ENCODE measurements at regions not wholly inside any gene's neighbourhood (a gene's known extent, or its start where the extent isn't known, plus 50 kb on each side); places are given as distances from the start of the nearest gene placed in this dataset.

DNA sequence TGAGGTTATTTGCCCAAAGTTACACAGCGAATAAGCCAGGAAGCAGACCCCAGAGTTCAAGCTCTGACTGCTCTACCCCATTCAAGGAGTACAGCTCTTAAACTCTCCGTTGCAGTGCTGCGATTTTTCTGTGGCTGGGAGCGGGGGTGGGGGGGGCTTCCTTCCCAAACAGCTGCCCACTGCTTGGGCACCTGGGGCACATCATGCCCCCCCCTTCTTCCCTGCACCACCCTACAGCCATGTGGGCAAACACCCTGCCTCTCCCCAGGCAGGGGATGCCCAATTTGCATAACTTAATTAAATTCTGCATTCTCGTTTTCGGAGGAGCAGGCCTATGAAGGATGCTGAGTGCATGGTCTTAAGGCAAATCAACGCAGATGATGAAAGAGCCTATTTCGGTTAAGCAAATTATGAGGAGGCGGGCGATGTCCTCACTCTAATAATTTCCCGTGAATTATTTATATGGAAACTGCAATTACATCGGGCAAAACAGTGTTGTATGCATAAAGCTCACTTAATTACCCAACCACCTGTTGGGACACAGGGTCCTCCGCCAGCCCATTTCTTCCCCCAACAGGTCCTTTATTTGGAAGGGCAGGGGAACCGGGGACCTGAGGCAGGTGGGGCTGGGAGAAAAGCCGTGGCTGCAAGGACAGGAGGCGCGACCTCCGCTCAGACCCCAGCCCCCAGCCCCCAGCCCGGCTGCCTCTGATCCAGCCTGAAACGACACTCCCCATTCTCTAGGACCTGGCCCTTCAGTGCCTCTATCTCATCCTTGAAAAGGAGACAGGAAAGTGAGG, 610.5 kb downstream of the BUD13 start:
- TF ChIP-seq, protein P1, sequence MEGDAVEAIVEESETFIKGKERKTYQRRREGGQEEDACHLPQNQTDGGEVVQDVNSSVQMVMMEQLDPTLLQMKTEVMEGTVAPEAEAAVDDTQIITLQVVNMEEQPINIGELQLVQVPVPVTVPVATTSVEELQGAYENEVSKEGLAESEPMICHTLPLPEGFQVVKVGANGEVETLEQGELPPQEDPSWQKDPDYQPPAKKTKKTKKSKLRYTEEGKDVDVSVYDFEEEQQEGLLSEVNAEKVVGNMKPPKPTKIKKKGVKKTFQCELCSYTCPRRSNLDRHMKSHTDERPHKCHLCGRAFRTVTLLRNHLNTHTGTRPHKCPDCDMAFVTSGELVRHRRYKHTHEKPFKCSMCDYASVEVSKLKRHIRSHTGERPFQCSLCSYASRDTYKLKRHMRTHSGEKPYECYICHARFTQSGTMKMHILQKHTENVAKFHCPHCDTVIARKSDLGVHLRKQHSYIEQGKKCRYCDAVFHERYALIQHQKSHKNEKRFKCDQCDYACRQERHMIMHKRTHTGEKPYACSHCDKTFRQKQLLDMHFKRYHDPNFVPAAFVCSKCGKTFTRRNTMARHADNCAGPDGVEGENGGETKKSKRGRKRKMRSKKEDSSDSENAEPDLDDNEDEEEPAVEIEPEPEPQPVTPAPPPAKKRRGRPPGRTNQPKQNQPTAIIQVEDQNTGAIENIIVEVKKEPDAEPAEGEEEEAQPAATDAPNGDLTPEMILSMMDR (IDR thresholded peaks at IDR 0.05; ENCODE audit: low read depth, low read length, missing control alignments) = no peak
- no peak overlapping the region for H3K4me3 ChIP-seq (replicated peaks; ENCODE audit: low read depth, low read length)
- no peak for DNase-seq (ENCODE audit: extremely low read depth, low read depth)

GRCh38 chr11:116148645-116149044, 624.1 kb downstream of the BUD13 start:
- no peak for DNase-seq (ENCODE audit: extremely low read depth, low read depth)
- TF ChIP-seq, protein P1 (IDR thresholded peaks at IDR 0.05; ENCODE audit: low read depth, low read length, missing control alignments) = no peak
- no peak overlapping the region for H3K4me3 ChIP-seq (replicated peaks; ENCODE audit: low read depth, low read length)

DNA sequence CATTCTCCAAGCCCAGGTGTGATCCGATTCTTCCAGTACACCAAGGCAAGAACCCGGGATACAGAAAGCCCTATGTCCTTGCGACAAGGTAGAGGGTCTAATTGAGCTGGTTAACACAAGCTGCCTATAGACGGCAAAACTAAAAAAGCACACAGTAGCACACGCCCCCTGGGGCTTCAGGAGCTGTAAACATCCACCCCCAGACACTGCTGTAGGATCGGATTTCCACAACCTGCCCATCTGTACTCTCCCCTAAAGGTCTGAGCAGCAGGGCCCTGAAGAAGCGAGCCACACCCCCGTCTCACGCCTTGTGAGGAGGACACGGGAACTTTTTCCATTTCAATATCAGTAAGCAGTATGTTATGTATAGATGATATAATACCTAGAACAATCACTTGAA, 624.7 kb downstream of the BUD13 start:
- H3K4me3 ChIP-seq (replicated peaks; ENCODE audit: low read depth, low read length) = no peak overlapping the region
- TF ChIP-seq, protein P1 (IDR thresholded peaks at IDR 0.05; ENCODE audit: low read depth, low read length, missing control alignments) = no peak
- DNase-seq (ENCODE audit: extremely low read depth, low read depth) = no peak

GRCh38 chr11:116145187-116145865, 627.5 kb downstream of the BUD13 start:
- H3K4me3 ChIP-seq (replicated peaks; ENCODE audit: low read depth, low read length) = no peak overlapping the region
- TF ChIP-seq, protein P1 (IDR thresholded peaks at IDR 0.05; ENCODE audit: low read depth, low read length, missing control alignments) = no peak
- DNase-seq (ENCODE audit: extremely low read depth, low read depth) = no peak

DNA sequence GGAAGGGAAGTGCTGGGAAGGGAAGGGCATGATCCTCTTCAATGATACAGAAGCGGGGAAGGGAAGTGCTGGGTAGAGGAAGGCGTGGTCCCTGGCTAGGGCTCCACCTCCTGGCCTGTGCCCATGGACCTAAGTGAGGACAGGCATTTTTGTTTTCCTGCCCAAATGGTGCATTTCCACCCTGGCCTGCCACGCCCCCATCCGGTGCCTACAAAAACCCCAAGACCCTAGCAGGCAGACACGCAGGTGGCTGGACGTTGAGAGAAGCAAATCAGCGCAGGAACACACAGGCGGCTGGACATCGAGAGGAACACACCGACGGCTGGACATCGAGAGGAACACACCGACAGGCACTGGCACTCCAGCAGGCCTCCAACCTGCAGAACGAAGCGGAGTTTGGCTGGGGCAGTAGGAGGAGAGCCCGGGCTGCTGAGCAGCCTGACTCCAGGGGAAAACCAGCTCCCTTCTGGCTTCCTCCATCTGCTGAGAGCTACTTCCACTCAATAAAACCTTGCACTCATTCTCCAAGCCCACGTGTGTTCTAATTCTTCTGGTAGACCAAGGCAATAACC, 628.3 kb downstream of the BUD13 start:
- no peak for DNase-seq (ENCODE audit: extremely low read depth, low read depth)
- H3K4me3 ChIP-seq (replicated peaks; ENCODE audit: low read depth, low read length) = no peak overlapping the region
- TF ChIP-seq, protein P1 (IDR thresholded peaks at IDR 0.05; ENCODE audit: low read depth, low read length, missing control alignments) = no peak

- DNase-seq (ENCODE audit: extremely low read depth, low read depth) = no peak
- TF ChIP-seq, protein P1 (IDR thresholded peaks at IDR 0.05; ENCODE audit: low read depth, low read length, missing control alignments) = no peak
- H3K4me3 ChIP-seq (replicated peaks; ENCODE audit: low read depth, low read length) = no peak overlapping the region
These were observed 634.1 kb upstream of the CADM1 start for GRCh38 chr11:116138280-116138679.
